ENCODE measurements at regions not wholly inside any gene's neighbourhood (a gene's known extent, or its start where the extent isn't known, plus 50 kb on each side); places are given as distances from the start of the nearest gene placed in this dataset.

DNA sequence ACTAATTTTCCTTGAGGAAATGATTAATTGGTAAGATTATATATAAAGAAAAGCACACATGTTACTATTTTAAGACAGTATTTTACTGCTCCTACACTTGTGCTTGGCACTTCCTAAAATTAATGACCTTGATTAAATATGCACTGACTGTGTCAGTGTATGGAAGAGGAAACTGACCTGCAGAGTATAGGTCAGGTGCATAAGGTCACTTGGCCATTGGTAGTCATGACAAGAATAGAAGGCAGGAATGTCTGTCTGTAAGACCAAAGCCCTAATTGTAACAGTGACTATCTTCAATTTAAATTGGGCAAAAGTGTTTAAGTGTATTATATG, 128.0 kb upstream of the KCNK2 start:
- no peak for TF ChIP-seq YY1 (IDR thresholded peaks at IDR 0.05; ENCODE audit: low read depth, low read length)
- TF ChIP-seq, protein P1, sequence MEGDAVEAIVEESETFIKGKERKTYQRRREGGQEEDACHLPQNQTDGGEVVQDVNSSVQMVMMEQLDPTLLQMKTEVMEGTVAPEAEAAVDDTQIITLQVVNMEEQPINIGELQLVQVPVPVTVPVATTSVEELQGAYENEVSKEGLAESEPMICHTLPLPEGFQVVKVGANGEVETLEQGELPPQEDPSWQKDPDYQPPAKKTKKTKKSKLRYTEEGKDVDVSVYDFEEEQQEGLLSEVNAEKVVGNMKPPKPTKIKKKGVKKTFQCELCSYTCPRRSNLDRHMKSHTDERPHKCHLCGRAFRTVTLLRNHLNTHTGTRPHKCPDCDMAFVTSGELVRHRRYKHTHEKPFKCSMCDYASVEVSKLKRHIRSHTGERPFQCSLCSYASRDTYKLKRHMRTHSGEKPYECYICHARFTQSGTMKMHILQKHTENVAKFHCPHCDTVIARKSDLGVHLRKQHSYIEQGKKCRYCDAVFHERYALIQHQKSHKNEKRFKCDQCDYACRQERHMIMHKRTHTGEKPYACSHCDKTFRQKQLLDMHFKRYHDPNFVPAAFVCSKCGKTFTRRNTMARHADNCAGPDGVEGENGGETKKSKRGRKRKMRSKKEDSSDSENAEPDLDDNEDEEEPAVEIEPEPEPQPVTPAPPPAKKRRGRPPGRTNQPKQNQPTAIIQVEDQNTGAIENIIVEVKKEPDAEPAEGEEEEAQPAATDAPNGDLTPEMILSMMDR (IDR thresholded peaks at IDR 0.05; ENCODE audit: control extremely low read depth in 1 of 3, insufficient read depth in 1 of 3, low read depth in 1 of 3, low read length in 3 of 3): no peak
- TF ChIP-seq FOSL1 (IDR thresholded peaks at IDR 0.05; ENCODE audit: insufficient read depth, low read depth, low read length): no peak
- no peak for TF ChIP-seq HDAC2 (IDR thresholded peaks at IDR 0.05; ENCODE audit: borderline replicate concordance in 1 of 2, low read depth in 2 of 2, low read length in 2 of 2)
- TF ChIP-seq SRF (IDR thresholded peaks at IDR 0.05; ENCODE audit: low read depth, low read length): no peak
- no peak for TF ChIP-seq EP300 (IDR thresholded peaks at IDR 0.05; ENCODE audit: borderline replicate concordance in 1 of 2, low read depth in 2 of 2, low read length in 2 of 2)
- TF ChIP-seq, protein P2, sequence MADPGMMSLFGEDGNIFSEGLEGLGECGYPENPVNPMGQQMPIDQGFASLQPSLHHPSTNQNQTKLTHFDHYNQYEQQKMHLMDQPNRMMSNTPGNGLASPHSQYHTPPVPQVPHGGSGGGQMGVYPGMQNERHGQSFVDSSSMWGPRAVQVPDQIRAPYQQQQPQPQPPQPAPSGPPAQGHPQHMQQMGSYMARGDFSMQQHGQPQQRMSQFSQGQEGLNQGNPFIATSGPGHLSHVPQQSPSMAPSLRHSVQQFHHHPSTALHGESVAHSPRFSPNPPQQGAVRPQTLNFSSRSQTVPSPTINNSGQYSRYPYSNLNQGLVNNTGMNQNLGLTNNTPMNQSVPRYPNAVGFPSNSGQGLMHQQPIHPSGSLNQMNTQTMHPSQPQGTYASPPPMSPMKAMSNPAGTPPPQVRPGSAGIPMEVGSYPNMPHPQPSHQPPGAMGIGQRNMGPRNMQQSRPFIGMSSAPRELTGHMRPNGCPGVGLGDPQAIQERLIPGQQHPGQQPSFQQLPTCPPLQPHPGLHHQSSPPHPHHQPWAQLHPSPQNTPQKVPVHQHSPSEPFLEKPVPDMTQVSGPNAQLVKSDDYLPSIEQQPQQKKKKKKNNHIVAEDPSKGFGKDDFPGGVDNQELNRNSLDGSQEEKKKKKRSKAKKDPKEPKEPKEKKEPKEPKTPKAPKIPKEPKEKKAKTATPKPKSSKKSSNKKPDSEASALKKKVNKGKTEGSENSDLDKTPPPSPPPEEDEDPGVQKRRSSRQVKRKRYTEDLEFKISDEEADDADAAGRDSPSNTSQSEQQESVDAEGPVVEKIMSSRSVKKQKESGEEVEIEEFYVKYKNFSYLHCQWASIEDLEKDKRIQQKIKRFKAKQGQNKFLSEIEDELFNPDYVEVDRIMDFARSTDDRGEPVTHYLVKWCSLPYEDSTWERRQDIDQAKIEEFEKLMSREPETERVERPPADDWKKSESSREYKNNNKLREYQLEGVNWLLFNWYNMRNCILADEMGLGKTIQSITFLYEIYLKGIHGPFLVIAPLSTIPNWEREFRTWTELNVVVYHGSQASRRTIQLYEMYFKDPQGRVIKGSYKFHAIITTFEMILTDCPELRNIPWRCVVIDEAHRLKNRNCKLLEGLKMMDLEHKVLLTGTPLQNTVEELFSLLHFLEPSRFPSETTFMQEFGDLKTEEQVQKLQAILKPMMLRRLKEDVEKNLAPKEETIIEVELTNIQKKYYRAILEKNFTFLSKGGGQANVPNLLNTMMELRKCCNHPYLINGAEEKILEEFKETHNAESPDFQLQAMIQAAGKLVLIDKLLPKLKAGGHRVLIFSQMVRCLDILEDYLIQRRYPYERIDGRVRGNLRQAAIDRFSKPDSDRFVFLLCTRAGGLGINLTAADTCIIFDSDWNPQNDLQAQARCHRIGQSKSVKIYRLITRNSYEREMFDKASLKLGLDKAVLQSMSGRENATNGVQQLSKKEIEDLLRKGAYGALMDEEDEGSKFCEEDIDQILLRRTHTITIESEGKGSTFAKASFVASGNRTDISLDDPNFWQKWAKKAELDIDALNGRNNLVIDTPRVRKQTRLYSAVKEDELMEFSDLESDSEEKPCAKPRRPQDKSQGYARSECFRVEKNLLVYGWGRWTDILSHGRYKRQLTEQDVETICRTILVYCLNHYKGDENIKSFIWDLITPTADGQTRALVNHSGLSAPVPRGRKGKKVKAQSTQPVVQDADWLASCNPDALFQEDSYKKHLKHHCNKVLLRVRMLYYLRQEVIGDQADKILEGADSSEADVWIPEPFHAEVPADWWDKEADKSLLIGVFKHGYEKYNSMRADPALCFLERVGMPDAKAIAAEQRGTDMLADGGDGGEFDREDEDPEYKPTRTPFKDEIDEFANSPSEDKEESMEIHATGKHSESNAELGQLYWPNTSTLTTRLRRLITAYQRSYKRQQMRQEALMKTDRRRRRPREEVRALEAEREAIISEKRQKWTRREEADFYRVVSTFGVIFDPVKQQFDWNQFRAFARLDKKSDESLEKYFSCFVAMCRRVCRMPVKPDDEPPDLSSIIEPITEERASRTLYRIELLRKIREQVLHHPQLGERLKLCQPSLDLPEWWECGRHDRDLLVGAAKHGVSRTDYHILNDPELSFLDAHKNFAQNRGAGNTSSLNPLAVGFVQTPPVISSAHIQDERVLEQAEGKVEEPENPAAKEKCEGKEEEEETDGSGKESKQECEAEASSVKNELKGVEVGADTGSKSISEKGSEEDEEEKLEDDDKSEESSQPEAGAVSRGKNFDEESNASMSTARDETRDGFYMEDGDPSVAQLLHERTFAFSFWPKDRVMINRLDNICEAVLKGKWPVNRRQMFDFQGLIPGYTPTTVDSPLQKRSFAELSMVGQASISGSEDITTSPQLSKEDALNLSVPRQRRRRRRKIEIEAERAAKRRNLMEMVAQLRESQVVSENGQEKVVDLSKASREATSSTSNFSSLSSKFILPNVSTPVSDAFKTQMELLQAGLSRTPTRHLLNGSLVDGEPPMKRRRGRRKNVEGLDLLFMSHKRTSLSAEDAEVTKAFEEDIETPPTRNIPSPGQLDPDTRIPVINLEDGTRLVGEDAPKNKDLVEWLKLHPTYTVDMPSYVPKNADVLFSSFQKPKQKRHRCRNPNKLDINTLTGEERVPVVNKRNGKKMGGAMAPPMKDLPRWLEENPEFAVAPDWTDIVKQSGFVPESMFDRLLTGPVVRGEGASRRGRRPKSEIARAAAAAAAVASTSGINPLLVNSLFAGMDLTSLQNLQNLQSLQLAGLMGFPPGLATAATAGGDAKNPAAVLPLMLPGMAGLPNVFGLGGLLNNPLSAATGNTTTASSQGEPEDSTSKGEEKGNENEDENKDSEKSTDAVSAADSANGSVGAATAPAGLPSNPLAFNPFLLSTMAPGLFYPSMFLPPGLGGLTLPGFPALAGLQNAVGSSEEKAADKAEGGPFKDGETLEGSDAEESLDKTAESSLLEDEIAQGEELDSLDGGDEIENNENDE (IDR thresholded peaks at IDR 0.05; ENCODE audit: insufficient replicate concordance, low read length): no peak
- no peak for TF ChIP-seq POLR2A (IDR thresholded peaks at IDR 0.05; ENCODE audit: control extremely low read depth in 1 of 2, low read depth in 2 of 2, low read length in 2 of 2)
- no peak for TF ChIP-seq EZH2 (IDR thresholded peaks at IDR 0.05; ENCODE audit: low read depth, low read length, severe bottlenecking)
- TF ChIP-seq SP1 (IDR thresholded peaks at IDR 0.05; ENCODE audit: low read depth, low read length): no peak
- no peak for TF ChIP-seq CHD2 (IDR thresholded peaks at IDR 0.05; ENCODE audit: low read length)
